Vagina (tissue), 2 donors: ENCODE measurements at regions not wholly inside any gene's neighbourhood (a gene's known extent, or its start where the extent isn't known, plus 50 kb on each side); places are given as distances from the start of the nearest gene placed in this dataset.

Experiments used
- CTCF ChIP-seq, 3 experiments: fragments of 450-650 bp in 2 of 3; fragments of 200-600 bp in 1 of 3; sonication (generic) in 1 of 3; IDR thresholded peaks; one replicate each; pipeline ENCODE4 v1.5.1; 2017 to 2019; ENCODE audit warnings: antibody characterized with exemption in 3 of 3, mild to moderate bottlenecking in 2 of 3, moderate library complexity in 2 of 3
- POLR2A ChIP-seq, 2 donors: fragments of 450-650 bp; IDR thresholded peaks; one replicate each; pipeline ENCODE4 v1.6.1; 2017; ENCODE audit warnings: antibody characterized with exemption in 2 of 2, mild to moderate bottlenecking in 2 of 2, moderate library complexity in 2 of 2
- POLR2AphosphoS5 ChIP-seq, 2 donors: sonication (generic); formaldehyde crosslinking; IDR thresholded peaks; one replicate each; pipeline ENCODE4 v1.9.0; 2017; ENCODE audit warnings: antibody characterized with exemption in 2 of 2, mild to moderate bottlenecking in 2 of 2, low read depth in 1 of 2; ENCODE audit not compliant: insufficient read depth in 1 of 2

- TF ChIP-seq CTCF (IDR thresholded peaks at IDR 0.05) (no peak), POLR2AphosphoS5 (IDR thresholded peaks at IDR 0.05; ENCODE audit: insufficient read depth in 1 of 2, low read depth in 1 of 2) (no peak), POLR2A (IDR thresholded peaks at IDR 0.05) (no peak)
These were observed 78.2 kb upstream of the SMIM23 start for GRCh38 chr5:171707442-171707792.
